ENCODE measurements at regions not wholly inside any gene's neighbourhood (a gene's known extent, or its start where the extent isn't known, plus 50 kb on each side); places are given as distances from the start of the nearest gene placed in this dataset.

DNA sequence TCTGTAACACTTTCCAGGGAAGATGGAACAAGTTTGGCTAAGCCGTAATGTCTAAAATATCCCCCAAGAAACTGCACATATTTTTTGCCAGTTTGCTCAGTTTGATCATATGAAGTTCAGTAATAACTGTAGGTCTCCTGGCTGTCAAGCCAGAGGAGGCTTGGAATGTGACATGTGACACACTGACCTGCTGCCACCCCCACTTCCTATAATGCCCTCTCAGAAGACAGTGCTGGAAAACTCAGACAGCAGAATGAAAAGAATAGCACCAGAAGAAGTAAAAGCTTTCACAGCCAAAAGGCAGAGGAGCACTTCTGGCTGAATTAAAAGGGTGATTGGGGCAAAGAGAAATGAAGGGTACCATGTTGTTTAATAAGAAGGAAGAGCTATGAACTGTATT lies 67.4 kb upstream of the UBAC2 start:
- DNase-seq (ENCODE audit: low spot score in 2 of 2), result no peak
- H3K4me3 ChIP-seq, result no peak overlapping the region
- no peaks in the 10 kb centered on the region for H3K36me3 ChIP-seq
- H3K4me1 ChIP-seq, result no peaks in the 10 kb centered on the region
- H3K9me3 ChIP-seq, result peaks cover 0 to 5% (median 0%) of the 10 kb centered on the region in 4 donors
- H3K27me3 ChIP-seq, result no peaks in the 10 kb centered on the region
- whole genome bisulfite sequencing, 2 donors, result 80% methylated on average over 1 of the region's 1 CpG
- H3K27ac ChIP-seq, result no peak overlapping the region
- TF ChIP-seq EP300 (IDR thresholded peaks at IDR 0.05) (no peak), POLR2A (IDR thresholded peaks at IDR 0.05) (no peak)
- TF ChIP-seq, protein P1, sequence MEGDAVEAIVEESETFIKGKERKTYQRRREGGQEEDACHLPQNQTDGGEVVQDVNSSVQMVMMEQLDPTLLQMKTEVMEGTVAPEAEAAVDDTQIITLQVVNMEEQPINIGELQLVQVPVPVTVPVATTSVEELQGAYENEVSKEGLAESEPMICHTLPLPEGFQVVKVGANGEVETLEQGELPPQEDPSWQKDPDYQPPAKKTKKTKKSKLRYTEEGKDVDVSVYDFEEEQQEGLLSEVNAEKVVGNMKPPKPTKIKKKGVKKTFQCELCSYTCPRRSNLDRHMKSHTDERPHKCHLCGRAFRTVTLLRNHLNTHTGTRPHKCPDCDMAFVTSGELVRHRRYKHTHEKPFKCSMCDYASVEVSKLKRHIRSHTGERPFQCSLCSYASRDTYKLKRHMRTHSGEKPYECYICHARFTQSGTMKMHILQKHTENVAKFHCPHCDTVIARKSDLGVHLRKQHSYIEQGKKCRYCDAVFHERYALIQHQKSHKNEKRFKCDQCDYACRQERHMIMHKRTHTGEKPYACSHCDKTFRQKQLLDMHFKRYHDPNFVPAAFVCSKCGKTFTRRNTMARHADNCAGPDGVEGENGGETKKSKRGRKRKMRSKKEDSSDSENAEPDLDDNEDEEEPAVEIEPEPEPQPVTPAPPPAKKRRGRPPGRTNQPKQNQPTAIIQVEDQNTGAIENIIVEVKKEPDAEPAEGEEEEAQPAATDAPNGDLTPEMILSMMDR (IDR thresholded peaks at IDR 0.05), result no peak

DNA sequence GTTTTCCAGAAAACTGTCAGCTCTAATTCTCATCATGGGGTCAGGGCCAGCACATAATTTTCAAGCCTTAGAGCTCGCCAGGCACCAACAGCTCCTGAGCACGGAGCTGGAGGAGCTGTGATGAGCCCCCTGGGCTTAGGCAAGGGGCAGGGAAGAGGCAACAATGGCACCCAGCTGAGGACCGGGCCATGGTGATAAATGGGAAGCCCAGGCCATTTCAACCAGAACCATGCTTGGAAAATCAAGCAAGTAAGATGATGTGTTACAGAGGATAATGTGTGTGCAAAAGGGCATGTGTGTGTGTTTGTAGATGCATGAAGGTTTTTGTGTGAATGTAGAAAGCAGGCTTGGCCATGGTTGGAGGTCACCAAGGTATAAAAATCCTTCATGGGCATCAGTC lies 66.8 kb upstream of the UBAC2 start:
- no peaks in the 10 kb centered on the region for H3K27me3 ChIP-seq
- no peaks in the 10 kb centered on the region for H3K4me1 ChIP-seq
- H3K36me3 ChIP-seq, result no peaks in the 10 kb centered on the region
- no peak overlapping the region for H3K4me3 ChIP-seq
- WGBS, 2 donors, result 58 to 75% methylated on average over 3 of the region's 3 CpGs
- H3K27ac ChIP-seq, result no peak overlapping the region
- no peak for DNase-seq (ENCODE audit: low spot score in 2 of 2)
- TF ChIP-seq, protein P1 (IDR thresholded peaks at IDR 0.05), result no peak
- TF ChIP-seq POLR2A (IDR thresholded peaks at IDR 0.05) (no peak), EP300 (IDR thresholded peaks at IDR 0.05) (no peak)
- H3K9me3 ChIP-seq, result peaks cover 0 to 5% (median 0%) of the 10 kb centered on the region in 4 donors

DNA sequence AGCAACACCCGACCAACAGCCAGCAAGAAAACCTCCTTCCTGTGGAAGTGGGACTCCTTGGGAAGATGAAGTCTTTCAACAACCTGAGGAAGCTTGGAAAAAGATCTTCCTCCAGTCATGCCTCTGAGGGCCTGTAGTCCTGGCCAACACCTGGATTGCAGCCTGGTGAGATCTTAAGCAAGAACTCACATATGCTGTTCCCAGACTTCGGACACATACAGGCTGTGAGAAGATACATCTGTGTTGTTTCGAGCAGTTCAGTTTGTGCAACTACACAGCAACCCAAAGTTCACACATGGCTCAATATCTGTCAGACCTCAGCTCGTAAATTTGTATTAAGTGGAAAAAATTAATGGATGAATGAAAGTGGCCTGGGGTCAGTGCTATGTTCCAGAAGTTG lies 65.1 kb upstream of the UBAC2 start:
- WGBS, 2 donors, result 77 to 84% methylated on average over 4 of the region's 4 CpGs
- Histone ChIP-seq H3K4me3 (no peak overlapping the region), H3K27ac (no peak overlapping the region), H3K36me3 (no peaks in the 10 kb centered on the region), H3K4me1 (no peaks in the 10 kb centered on the region), H3K27me3 (no peaks in the 10 kb centered on the region), H3K9me3 (peaks cover 0 to 8% (median 0%) of the 10 kb centered on the region in 4 donors)
- TF ChIP-seq EP300 (IDR thresholded peaks at IDR 0.05), result no peak
- TF ChIP-seq, protein P1 (IDR thresholded peaks at IDR 0.05), result no peak
- TF ChIP-seq POLR2A (IDR thresholded peaks at IDR 0.05), result no peak
- DNase-seq (ENCODE audit: low spot score in 2 of 2), result no peak

DNA sequence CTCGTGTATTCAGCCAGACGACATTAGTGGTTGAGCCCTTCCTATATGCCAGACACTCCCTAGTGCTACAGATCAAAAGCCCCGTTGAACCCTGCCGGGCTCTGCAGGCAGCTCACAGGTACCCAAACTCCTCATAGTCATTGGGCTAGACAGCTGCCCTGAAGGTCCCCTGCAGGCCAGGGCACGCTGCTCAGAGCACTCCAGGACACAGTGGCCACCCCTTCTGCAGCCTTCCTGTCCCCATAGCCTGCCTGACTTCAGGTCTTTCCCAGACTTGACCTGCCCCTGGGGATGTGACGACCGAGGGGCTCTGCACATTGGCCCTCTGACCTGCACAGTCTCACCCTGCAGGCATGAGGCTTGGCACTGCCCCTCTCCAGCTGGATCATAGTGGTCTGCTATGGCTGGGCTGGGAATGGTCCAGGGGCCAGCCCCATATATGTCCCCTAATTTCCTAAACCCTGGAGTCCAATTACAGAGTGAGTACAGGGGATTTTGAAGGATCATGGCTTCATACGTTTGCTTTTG lies 64.2 kb upstream of the UBAC2 start:
- H3K9me3 ChIP-seq, result peaks cover 0 to 16% (median 0%) of the 10 kb centered on the region in 4 donors
- H3K27ac ChIP-seq, result no peak overlapping the region
- no peak for DNase-seq (ENCODE audit: low spot score in 2 of 2)
- WGBS, 2 donors, result 56 to 59% methylated on average over 8 of the region's 8 CpGs
- TF ChIP-seq, protein P1 (IDR thresholded peaks at IDR 0.05), result no peak
- TF ChIP-seq POLR2A (IDR thresholded peaks at IDR 0.05) (no peak), EP300 (IDR thresholded peaks at IDR 0.05) (no peak)
- H3K4me1 ChIP-seq, result no peaks in the 10 kb centered on the region
- no peak overlapping the region for H3K4me3 ChIP-seq
- no peaks in the 10 kb centered on the region for H3K36me3 ChIP-seq
- H3K27me3 ChIP-seq, result no peaks in the 10 kb centered on the region

DNA sequence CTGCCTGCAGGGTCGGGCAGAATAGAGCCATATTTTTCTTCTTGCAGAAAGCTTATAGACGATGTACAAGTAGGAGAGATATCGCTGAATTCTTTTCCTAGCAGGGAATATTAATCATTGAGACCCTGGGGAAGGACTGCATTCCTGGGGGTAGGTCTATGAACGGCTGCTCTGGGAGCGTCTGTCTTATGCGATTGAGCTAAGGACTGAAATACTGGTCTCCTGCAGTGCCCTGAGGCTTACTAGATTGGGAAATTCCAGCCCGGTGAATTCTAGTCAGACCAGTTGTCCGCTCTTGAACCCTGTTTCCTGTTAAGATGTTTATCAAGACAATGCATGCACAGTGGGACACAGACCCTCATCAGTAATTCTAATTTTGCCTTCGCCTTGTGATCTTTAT lies 59.8 kb upstream of the UBAC2 start:
- DNase-seq (ENCODE audit: low spot score in 2 of 2), result no peak
- Histone ChIP-seq H3K27me3 (peaks cover 0 to 4% of the 10 kb centered on the region in 2 donors), H3K4me1 (no peaks in the 10 kb centered on the region), H3K9me3 (peaks cover 0 to 11% (median 0%) of the 10 kb centered on the region in 4 donors), H3K27ac (no peak overlapping the region), H3K4me3 (no peak overlapping the region), H3K36me3 (no peaks in the 10 kb centered on the region)
- TF ChIP-seq, protein P1 (IDR thresholded peaks at IDR 0.05), result no peak
- TF ChIP-seq POLR2A (IDR thresholded peaks at IDR 0.05) (no peak), EP300 (IDR thresholded peaks at IDR 0.05) (no peak)
- WGBS, 2 donors, result 87 to 89% methylated on average over 9 of the region's 9 CpGs
